ENCODE measurements at regions not wholly inside any gene's neighbourhood (a gene's known extent, or its start where the extent isn't known, plus 50 kb on each side); places are given as distances from the start of the nearest gene placed in this dataset.

DNA sequence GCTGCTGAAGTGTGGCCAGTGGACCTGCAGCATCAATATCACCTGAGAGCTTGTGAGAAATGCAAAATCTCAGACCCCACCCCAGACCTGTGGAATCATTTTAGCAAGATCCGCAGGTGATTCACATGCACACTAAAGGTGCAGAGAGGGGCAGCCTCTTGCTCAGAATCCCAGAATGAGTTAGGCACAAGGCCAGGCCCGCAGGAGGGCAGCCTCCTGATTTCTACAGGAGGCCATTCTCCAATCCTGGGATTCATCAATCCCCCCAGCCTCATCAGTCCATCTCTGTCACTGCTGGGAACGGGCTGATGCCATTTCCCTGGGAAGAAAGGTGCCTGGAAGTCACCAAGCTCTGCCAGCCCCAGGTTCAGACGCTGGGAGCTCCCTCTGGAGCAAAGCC lies 63.0 kb upstream of the GPR26 start:
- Histone ChIP-seq H3K4me3 (ENCODE audit: extremely low read depth in 1 of 4, insufficient read depth in 2 of 4, low read depth in 3 of 4, low read length in 4 of 4) (no peak overlapping the region), H3K56ac (replicated peaks; ENCODE audit: insufficient read length, low read depth, low read length) (no peak overlapping the region), H3K9ac (replicated peaks in 1 of 4; ENCODE audit: extremely low read depth in 1 of 4, low read depth in 3 of 4, low read length in 3 of 4) (no peak overlapping the region), H4K5ac (ENCODE audit: insufficient read length, low read depth, low read length) (no peak overlapping the region), H4K91ac (replicated peaks; ENCODE audit: insufficient read length, low read length) (no peak overlapping the region), H4K20me1 (replicated peaks in 1 of 2; ENCODE audit: control insufficient read depth in 1 of 2, insufficient read depth in 2 of 2, low read length in 2 of 2) (no peaks in the 10 kb centered on the region), H3K23ac (ENCODE audit: insufficient read length) (no peak overlapping the region), H3K79me1 (ENCODE audit: low read depth, low read length) (no peaks in the 10 kb centered on the region), H3K23me2 (ENCODE audit: low read depth, low read length) (no peaks in the 10 kb centered on the region; the same call in 1 of the 2 replicates), H2BK5ac (ENCODE audit: low read depth, low read length) (no peak overlapping the region), H3K4me2 (ENCODE audit: insufficient read depth in 1 of 2, low read depth in 2 of 2, low read length in 2 of 2) (no peak overlapping the region), H3K4me1 (replicated peaks in 1 of 4; ENCODE audit: control insufficient read depth in 3 of 4, insufficient read depth in 4 of 4, low read length in 3 of 4) (peaks cover 2 to 12% (median 6%) of the 10 kb centered on the region in 4 experiments; a peak in 5 of 7 replicates), H2AFZ (ENCODE audit: low read length) (no peak overlapping the region), H3K36me3 (ENCODE audit: control insufficient read depth in 2 of 4, insufficient read depth in 4 of 4, low read length in 3 of 4) (no peaks in the 10 kb centered on the region), H2BK20ac (ENCODE audit: low read length) (no peak overlapping the region), H3K18ac (ENCODE audit: extremely low read depth, low read length) (no peak overlapping the region; the same call in 1 of the 2 replicates), H2BK12ac (ENCODE audit: low read depth, low read length) (no peak overlapping the region; the same call in 1 of the 2 replicates), H2BK15ac (ENCODE audit: low read length) (no peak overlapping the region), H3K79me2 (ENCODE audit: control insufficient read depth in 1 of 2, insufficient read depth in 2 of 2, low read length in 2 of 2) (no peaks in the 10 kb centered on the region), H2AK5ac (ENCODE audit: low read depth, low read length) (no peak overlapping the region), H2BK120ac (replicated peaks; ENCODE audit: low read depth, low read length) (no peak overlapping the region), H4K8ac (ENCODE audit: extremely low read depth, insufficient read depth, low read length) (no peak overlapping the region), H3K27ac (ENCODE audit: low read depth, low read length) (no peak overlapping the region), H3K9me3 (ENCODE audit: insufficient read depth in 2 of 2, low read depth in 1 of 2, low read length in 1 of 2) (no peaks in the 10 kb centered on the region), H3K14ac (ENCODE audit: insufficient read length) (no peak overlapping the region), H3K4ac (replicated peaks; ENCODE audit: insufficient read length, low read depth, low read length) (no peak overlapping the region), H3K27me3 (replicated peaks in 1 of 4; ENCODE audit: control insufficient read depth in 3 of 4, extremely low read depth in 1 of 4, insufficient read depth in 3 of 4, low read length in 3 of 4) (no peaks in the 10 kb centered on the region)
- WGBS, 2 experiments (ENCODE audit: extremely low coverage in 1 of 2, insufficient coverage in 1 of 2, insufficient read length in 1 of 2, insufficient replicate concordance in 2 of 2, low coverage in 1 of 2, low lambda C conversion rate in 2 of 2, missing lambda C conversion rate in 1 of 2): 90% methylated on average over 4 of the region's 4 CpGs; no CpG with 5 or more reads in 1 of the 2 experiments
- ChIA-PET POLR2A (ENCODE audit: partially characterized antibody) (no interaction called here), CTCF (ENCODE audit: partially characterized antibody) (interaction anchor here (1.1 to 1.7 kb wide), 6 partner anchors 19 to 366 kb away, joined by 3 to 9 read pairs (median 4); no protein-coding TSS in a partner anchor)
- DNase-seq (ENCODE audit: low read depth in 1 of 2, low spot score in 2 of 2) (no peak), FAIRE-seq (no peak)
- TF ChIP-seq SIX5 (IDR thresholded peaks at IDR 0.05; ENCODE audit: low read depth, low read length): no peak
- TF ChIP-seq USF2 (IDR thresholded peaks at IDR 0.05; ENCODE audit: low read length): no peak
- no peak for TF ChIP-seq NRF1 (IDR thresholded peaks at IDR 0.05; ENCODE audit: low read depth, low read length)
- no peak for TF ChIP-seq SP2 (IDR thresholded peaks at IDR 0.05; ENCODE audit: low read length)

Data from H1 (cell line).